Epithelial cell of esophagus (primary cell): ENCODE measurements at regions not wholly inside any gene's neighbourhood (a gene's known extent, or its start where the extent isn't known, plus 50 kb on each side); places are given as distances from the start of the nearest gene placed in this dataset.

ENCODE experiments used
- DNase-seq: peaks from one replicate; pipeline ENCODE4 v3.0.0; 2010; ENCODE audit warnings: low read depth
- H3K4me3 ChIP-seq: 2 replicates; pipeline ENCODE4 v1.5.1; 2011; ENCODE audit warnings: mild to moderate bottlenecking, low read length, control low read depth
- CTCF ChIP-seq: IDR thresholded peaks from 2 replicates; pipeline ENCODE4 v1.5.1; 2011; ENCODE audit warnings: low read depth, mild to moderate bottlenecking, low read length, control low read depth, inconsistent platforms; ENCODE audit not compliant: insufficient read depth; ENCODE audit errors: missing control alignments

DNA sequence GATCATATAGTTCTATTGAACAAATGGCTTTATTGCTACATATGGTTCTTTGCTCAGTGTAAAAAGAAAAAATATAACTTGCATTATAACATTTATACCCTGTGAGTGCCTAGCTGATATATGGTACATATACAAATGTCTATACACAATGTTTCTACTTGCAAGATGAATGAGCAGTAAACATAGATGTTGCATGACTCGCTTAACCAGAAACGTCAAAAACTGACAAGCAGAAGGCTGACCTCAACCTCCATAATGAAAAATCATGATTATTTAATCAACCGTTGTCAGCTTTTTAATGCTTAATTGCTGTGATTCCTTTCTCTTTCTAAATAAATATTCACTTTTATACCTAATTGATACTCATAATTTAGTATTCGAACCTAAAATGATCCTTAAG is 183.3 kb downstream of the PTN start:
- TF ChIP-seq CTCF, result no peak
- no peak overlapping the region for H3K4me3 ChIP-seq
- DNase-seq, result peak; percentile 52

GRCh38 chr7:137157256-137157655 is 186.3 kb downstream of the PTN start:
- H3K4me3 ChIP-seq, result no peak overlapping the region
- DNase-seq, result no peak
- no peak for TF ChIP-seq CTCF

GRCh38 chr7:137151690-137152052 is 191.9 kb downstream of the PTN start:
- H3K4me3 ChIP-seq, result no peak overlapping the region
- no peak for TF ChIP-seq CTCF
- no peak for DNase-seq

GRCh38 chr7:137151041-137151689 is 192.4 kb downstream of the PTN start:
- no peak overlapping the region for H3K4me3 ChIP-seq
- DNase-seq, result peak; percentile 60
- TF ChIP-seq CTCF, result no peak

DNA sequence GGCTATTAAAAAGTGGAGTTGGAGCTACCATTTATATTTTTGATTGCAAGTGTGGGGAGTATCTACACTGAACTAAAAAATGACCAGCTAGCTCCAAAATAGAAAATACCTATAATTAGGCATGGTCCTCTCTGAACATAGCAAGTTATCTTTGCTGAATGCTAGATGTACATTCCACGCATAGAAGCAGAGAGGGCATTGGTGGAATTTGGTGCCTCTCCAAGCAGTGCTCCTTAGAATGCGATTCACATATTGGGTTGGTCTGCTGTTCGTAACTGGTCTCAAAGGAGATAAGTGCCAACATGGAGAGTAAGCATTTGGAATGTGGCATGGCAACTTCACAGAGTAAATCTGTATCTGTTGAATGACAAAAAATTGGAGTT is 196.2 kb downstream of the PTN start:
- no peak for TF ChIP-seq CTCF
- no peak for DNase-seq
- no peak overlapping the region for H3K4me3 ChIP-seq

- no peak for TF ChIP-seq CTCF
- DNase-seq, result no peak
- H3K4me3 ChIP-seq, result no peak overlapping the region
Observed at GRCh38 chr7:137146552-137147337, 196.8 kb downstream of the PTN start.
